ENCODE measurements at regions not wholly inside any gene's neighbourhood (a gene's known extent, or its start where the extent isn't known, plus 50 kb on each side); places are given as distances from the start of the nearest gene placed in this dataset.

DNA sequence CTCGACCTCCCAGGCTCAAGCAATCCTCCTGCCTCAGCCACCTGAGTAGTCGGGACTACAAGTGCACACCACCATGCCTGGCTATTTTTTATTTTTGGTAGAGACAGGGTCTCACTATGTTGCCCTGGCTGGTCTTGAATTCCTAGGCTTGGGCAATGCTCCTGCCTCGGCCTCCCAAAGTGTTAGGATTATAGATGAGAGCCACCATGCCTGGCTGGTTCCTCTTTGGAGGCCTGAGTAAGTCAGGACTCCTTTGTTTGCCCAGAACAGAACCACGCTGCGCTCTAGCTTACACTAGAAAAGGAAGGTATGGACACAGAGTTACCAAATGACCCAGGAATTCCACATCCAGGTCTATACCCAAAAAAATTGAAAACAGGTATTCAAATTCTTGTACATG is 135.9 kb upstream of the SLC1A4 start:
- TF ChIP-seq, protein P1, sequence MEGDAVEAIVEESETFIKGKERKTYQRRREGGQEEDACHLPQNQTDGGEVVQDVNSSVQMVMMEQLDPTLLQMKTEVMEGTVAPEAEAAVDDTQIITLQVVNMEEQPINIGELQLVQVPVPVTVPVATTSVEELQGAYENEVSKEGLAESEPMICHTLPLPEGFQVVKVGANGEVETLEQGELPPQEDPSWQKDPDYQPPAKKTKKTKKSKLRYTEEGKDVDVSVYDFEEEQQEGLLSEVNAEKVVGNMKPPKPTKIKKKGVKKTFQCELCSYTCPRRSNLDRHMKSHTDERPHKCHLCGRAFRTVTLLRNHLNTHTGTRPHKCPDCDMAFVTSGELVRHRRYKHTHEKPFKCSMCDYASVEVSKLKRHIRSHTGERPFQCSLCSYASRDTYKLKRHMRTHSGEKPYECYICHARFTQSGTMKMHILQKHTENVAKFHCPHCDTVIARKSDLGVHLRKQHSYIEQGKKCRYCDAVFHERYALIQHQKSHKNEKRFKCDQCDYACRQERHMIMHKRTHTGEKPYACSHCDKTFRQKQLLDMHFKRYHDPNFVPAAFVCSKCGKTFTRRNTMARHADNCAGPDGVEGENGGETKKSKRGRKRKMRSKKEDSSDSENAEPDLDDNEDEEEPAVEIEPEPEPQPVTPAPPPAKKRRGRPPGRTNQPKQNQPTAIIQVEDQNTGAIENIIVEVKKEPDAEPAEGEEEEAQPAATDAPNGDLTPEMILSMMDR (IDR thresholded peaks at IDR 0.05; ENCODE audit: unreplicated experiment): no peak
- no peaks in the 10 kb centered on the region for H3K36me3 Mint-ChIP-seq (ENCODE audit: insufficient read depth)
- H3K9me3 Mint-ChIP-seq (ENCODE audit: low read depth): no peaks in the 10 kb centered on the region
- H3K27ac Mint-ChIP-seq: no peak overlapping the region
- no peak overlapping the region for H3K4me3 Mint-ChIP-seq (ENCODE audit: low read depth)
- H3K4me1 Mint-ChIP-seq (ENCODE audit: low read depth): peaks cover 6% of the 10 kb centered on the region
- DNase-seq (ENCODE audit: low spot score, unreplicated experiment): no peak
- peaks cover 10% of the 10 kb centered on the region for H3K27me3 Mint-ChIP-seq

DNA sequence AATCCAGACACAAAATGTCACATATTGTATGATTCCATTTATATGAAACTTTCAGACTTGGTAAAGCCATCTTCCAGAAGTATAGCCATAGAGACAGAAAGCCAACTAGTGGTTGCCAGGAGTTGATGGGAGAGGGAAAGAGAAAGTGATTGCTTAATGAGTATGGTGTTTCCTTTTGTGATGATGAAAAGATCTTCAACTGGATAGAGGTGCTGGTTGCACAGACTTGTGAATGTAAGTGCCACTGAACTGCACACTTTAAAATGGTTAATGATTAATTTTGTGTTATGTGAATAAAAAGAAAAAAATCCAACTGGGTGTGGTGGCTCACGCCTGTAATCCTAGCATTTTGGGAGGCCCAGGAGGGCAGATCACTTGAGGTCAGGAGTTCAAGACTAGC is 135.3 kb upstream of the SLC1A4 start:
- peaks cover 11% of the 10 kb centered on the region for H3K27me3 Mint-ChIP-seq
- no peak for DNase-seq (ENCODE audit: low spot score, unreplicated experiment)
- H3K9me3 Mint-ChIP-seq (ENCODE audit: low read depth): no peaks in the 10 kb centered on the region
- no peaks in the 10 kb centered on the region for H3K36me3 Mint-ChIP-seq (ENCODE audit: insufficient read depth)
- peaks cover 8% of the 10 kb centered on the region for H3K4me1 Mint-ChIP-seq (ENCODE audit: low read depth)
- H3K27ac Mint-ChIP-seq: no peak overlapping the region
- TF ChIP-seq, protein P1 (IDR thresholded peaks at IDR 0.05; ENCODE audit: unreplicated experiment): no peak
- H3K4me3 Mint-ChIP-seq (ENCODE audit: low read depth): no peak overlapping the region

DNA sequence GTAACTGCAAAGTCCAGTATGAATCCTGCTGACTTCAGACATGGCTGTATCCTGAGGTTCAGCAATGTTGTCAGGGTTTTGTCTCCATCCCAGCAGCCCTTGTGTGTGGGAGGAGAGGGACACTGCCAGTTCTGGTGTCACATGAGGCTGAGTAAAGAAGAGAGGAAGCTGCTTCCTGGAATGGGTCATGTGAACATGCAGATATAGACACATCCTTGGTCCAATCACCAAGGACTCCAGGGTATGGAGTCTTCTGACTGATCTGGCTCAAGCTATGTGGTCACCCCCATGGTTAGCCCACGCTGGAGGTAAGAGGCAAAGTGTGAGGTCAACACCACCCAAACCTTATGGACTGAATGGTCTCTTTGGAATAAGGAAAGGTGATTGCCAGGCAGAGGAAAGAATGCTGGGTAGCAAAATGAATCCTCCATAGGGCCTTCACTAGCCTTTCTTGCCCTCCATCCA is 134.4 kb upstream of the SLC1A4 start:
- TF ChIP-seq, protein P1 (IDR thresholded peaks at IDR 0.05; ENCODE audit: unreplicated experiment): no peak
- Mint-ChIP-seq H3K9me3 (ENCODE audit: low read depth) (no peaks in the 10 kb centered on the region), H3K36me3 (ENCODE audit: insufficient read depth) (no peaks in the 10 kb centered on the region), H3K4me1 (ENCODE audit: low read depth) (peaks cover 10% of the 10 kb centered on the region), H3K4me3 (ENCODE audit: low read depth) (no peak overlapping the region), H3K27me3 (peaks cover 12% of the 10 kb centered on the region), H3K27ac (no peak overlapping the region)
- DNase-seq (ENCODE audit: low spot score, unreplicated experiment): no peak

DNA sequence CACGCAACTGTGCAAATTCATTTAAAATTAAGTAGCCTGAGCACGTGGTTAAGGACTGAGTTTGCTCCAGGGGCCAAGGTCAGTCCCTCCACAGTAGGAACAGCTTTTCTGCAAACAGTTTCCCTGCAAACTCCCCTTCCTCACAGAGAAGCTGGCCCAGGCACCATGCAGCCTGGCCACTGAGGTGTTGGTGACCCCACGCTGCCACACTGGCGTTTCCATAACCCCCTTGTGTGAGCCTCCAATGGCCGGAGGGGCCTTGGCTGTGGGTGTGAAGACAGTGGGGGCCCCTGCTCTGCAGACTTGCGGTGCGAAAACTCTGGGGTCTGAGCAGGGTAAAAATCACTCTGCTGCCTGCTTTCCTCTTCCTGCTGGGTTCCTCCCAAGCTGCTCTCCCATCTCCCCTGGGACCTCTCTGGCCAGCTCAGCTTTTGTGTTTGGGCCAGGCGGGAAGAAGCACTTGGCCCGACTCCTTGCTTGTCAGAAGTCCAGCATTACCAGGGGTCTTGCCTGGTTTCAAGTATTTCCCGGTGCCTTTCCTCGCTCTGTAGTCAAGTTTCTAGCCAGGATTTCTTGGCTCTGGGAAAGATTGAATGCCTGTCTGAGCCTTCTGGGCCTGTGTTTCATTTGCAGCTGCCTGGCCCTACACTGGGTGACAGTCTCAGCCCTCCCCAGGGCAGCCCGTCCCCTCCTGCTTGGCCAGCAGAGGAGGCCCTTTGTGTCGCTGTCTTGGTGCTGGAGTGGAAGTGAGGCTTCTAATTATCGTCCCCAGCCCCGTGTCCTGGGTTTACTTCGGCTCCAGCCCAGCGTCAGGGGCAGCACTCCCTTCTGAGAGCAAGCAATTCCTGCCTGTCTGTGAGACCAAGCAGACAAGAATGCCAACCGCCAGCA is 131.4 kb upstream of the SLC1A4 start:
- DNase-seq (ENCODE audit: low spot score, unreplicated experiment): no peak
- H3K27ac Mint-ChIP-seq: no peak overlapping the region
- no peaks in the 10 kb centered on the region for H3K36me3 Mint-ChIP-seq (ENCODE audit: insufficient read depth)
- TF ChIP-seq, protein P1 (IDR thresholded peaks at IDR 0.05; ENCODE audit: unreplicated experiment): no peak
- peaks cover 9% of the 10 kb centered on the region for H3K27me3 Mint-ChIP-seq
- H3K4me3 Mint-ChIP-seq (ENCODE audit: low read depth): no peak overlapping the region
- no peaks in the 10 kb centered on the region for H3K9me3 Mint-ChIP-seq (ENCODE audit: low read depth)
- peaks cover 10% of the 10 kb centered on the region for H3K4me1 Mint-ChIP-seq (ENCODE audit: low read depth)

DNA sequence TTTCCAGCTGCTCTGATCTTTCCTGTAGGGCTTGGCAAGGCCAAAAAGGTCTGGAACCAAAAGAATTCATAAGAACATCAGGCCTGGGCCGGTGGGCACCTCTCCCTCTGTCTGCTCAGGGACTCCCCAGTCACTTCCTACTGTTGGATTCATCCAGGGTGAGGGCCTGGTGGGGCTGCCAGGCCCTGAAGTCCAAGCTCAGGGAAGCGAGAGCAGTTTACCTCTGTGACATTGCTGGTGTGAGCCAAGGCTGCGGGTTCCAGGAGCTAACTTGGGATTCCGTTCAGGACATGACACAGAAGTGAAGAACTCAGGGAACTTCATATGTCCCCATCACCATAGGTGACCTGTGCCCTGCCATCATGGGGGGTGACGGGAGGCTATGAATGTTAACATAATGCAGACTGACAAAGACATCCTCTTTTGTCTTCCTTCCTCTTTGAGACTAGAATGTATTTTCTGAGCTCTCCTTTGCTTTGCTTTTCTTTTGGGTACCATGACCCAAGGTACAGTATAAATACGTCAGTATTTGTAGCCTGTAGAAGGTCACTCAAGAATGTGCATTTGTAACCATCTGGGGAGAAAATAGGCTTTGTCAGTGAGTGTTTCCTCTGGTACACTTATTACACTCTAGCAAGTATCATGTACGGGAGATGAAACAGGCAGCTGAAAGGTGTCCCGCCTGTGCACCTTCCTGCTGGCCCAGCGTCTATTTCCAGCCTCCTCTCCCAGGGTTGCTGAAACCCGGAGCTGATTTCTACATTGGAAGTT is 130.5 kb upstream of the SLC1A4 start:
- peak overlapping the region; percentile 64 for H3K4me3 Mint-ChIP-seq (ENCODE audit: low read depth)
- H3K27ac Mint-ChIP-seq: no peak overlapping the region
- H3K9me3 Mint-ChIP-seq (ENCODE audit: low read depth): no peaks in the 10 kb centered on the region
- DNase-seq (ENCODE audit: low spot score, unreplicated experiment): no peak
- H3K4me1 Mint-ChIP-seq (ENCODE audit: low read depth): peaks cover 10% of the 10 kb centered on the region
- peaks cover 5% of the 10 kb centered on the region for H3K27me3 Mint-ChIP-seq
- TF ChIP-seq, protein P1 (IDR thresholded peaks at IDR 0.05; ENCODE audit: unreplicated experiment): no peak
- no peaks in the 10 kb centered on the region for H3K36me3 Mint-ChIP-seq (ENCODE audit: insufficient read depth)
